T-cell (primary cell): ENCODE measurements at regions not wholly inside any gene's neighbourhood (a gene's known extent, or its start where the extent isn't known, plus 50 kb on each side); places are given as distances from the start of the nearest gene placed in this dataset.

ENCODE experiments used
- ATAC-seq, 4 experiments: fragments of 200-7000 bp in 3 of 4; fragments of 150-1000 bp in 1 of 4; cut with Tn5 transposase; replicated peaks in 1 of 4; 1 replicate in 3 of 4; 2 replicates in 1 of 4; pipeline ENCODE4 v1.10.0; 2021; ENCODE audit warnings: moderate library complexity in 3 of 4, mild to moderate bottlenecking in 2 of 4, moderate number of reproducible peaks in 1 of 4
- CTCF ChIA-PET, 2 donors: fragments of 300-600 bp; sonication (Branson Sonifier 250); formaldehyde crosslinking; loops; one replicate each; lab custom pipeline; 2022; ENCODE audit warnings: antibody characterized with exemption in 2 of 2; lab: Charles Lee
- POLR2A ChIA-PET, 2 donors: fragments of 300-600 bp; sonication (Branson Sonifier 250); formaldehyde crosslinking; loops; one replicate each; lab custom pipeline; 2022; ENCODE audit warnings: antibody characterized with exemption in 2 of 2; lab: Charles Lee
- DNase-seq, 35 experiments: peaks; one replicate each; pipeline versions ENCODE4 v3.0.0 to v3.0.0-alpha.2; 2013 to 2023
- H3K27ac ChIP-seq: one replicate; pipeline ENCODE4 v1.5.1; 2013; ENCODE audit warnings: low read length
- H3K27me3 ChIP-seq, 2 experiments: replicated peaks in 1 of 2; 1 replicate in 1 of 2; 2 replicates in 1 of 2; pipeline versions ENCODE4 v1.6.1 to v1.7.0; 2013; ENCODE audit warnings: low read length in 1 of 2, mixed read lengths in 1 of 2; ENCODE audit not compliant: control insufficient read depth in 2 of 2, insufficient read depth in 2 of 2; ENCODE audit errors: extremely low read depth in 1 of 2
- H3K36me3 ChIP-seq, 2 donors: 1 replicate in 1 of 2; 2 replicates in 1 of 2; pipeline versions ENCODE4 v1.6.1 to v1.7.0; 2013; ENCODE audit warnings: low read length in 1 of 2; ENCODE audit not compliant: control insufficient read depth in 2 of 2, insufficient read depth in 1 of 2; ENCODE audit errors: extremely low read depth in 1 of 2
- H3K4me1 ChIP-seq, 2 experiments: 1 replicate in 1 of 2; 2 replicates in 1 of 2; pipeline versions ENCODE4 v1.6.1 to v1.7.0; 2013; ENCODE audit warnings: low read length in 2 of 2, mixed read lengths in 1 of 2; ENCODE audit not compliant: insufficient read depth in 2 of 2, control insufficient read depth in 1 of 2; ENCODE audit errors: extremely low read depth in 1 of 2
- H3K4me3 ChIP-seq, 2 donors: 1 replicate in 1 of 2; 2 replicates in 1 of 2; pipeline versions ENCODE4 v1.5.1 to v1.7.0; 2013; ENCODE audit warnings: mild to moderate bottlenecking in 2 of 2, low read length in 1 of 2, moderate library complexity in 1 of 2; ENCODE audit not compliant: control insufficient read depth in 1 of 2; ENCODE audit errors: extremely low read depth in 1 of 2
- H3K9me3 ChIP-seq: 2 replicates; pipeline ENCODE4 v1.7.0; 2013
- H3K27ac Mint-ChIP-seq, 2 donors: one replicate each; pipeline ENCODE4 v1.8.0; 2020 to 2021; ENCODE audit warnings: mild to moderate bottlenecking in 2 of 2, mixed read lengths in 2 of 2
- H3K27me3 Mint-ChIP-seq, 2 donors: one replicate each; pipeline ENCODE4 v1.8.0; 2021 to 2022; ENCODE audit warnings: mixed read lengths in 2 of 2
- H3K36me3 Mint-ChIP-seq: one replicate; pipeline ENCODE4 v1.8.0; 2021; ENCODE audit warnings: mixed read lengths
- H3K4me1 Mint-ChIP-seq, 3 donors: one replicate each; pipeline ENCODE4 v1.8.0; 2020 to 2022; ENCODE audit warnings: mixed read lengths in 3 of 3, mild to moderate bottlenecking in 1 of 3
- H3K4me3 Mint-ChIP-seq, 3 donors: one replicate each; pipeline ENCODE4 v1.8.0; 2020 to 2022; ENCODE audit warnings: mild to moderate bottlenecking in 3 of 3, mixed read lengths in 3 of 3, moderate library complexity in 3 of 3
- H3K9me3 Mint-ChIP-seq, 3 donors: one replicate each; pipeline ENCODE4 v1.8.0; 2020 to 2022; ENCODE audit warnings: mixed read lengths in 3 of 3
- WGBS: methylation state at CpG from one replicate; pipeline ENCODE4 v1.1.5; 2013; ENCODE audit warnings: missing lambda C conversion rate; ENCODE audit not compliant: insufficient coverage; 5-methylcytosine and 5-hydroxymethylcytosine counted together

GRCh38 chr7:156384706-156385105 lies 255.9 kb upstream of the RNF32 start:
- Histone ChIP-seq H3K36me3 (no peaks in the 10 kb centered on the region), H3K27ac (no peak overlapping the region), H3K4me1 (no peaks in the 10 kb centered on the region), H3K27me3 (peaks cover 0 to 18% of the 10 kb centered on the region in 2 experiments), H3K9me3 (no peaks in the 10 kb centered on the region), H3K4me3 (no peak overlapping the region)
- no peak overlapping the region for H3K27ac Mint-ChIP-seq
- no peak for ATAC-seq
- ChIA-PET CTCF (no interaction called here), POLR2A (no interaction called here)
- 94% methylated on average over 14 of the region's 14 CpGs for WGBS
- H3K4me1 Mint-ChIP-seq = no peaks in the 10 kb centered on the region
- no peak for DNase-seq
- H3K4me3 Mint-ChIP-seq = no peak overlapping the region
- H3K27me3 Mint-ChIP-seq = peaks cover 1 to 3% of the 10 kb centered on the region in 2 donors
- H3K36me3 Mint-ChIP-seq = no peaks in the 10 kb centered on the region
- no peaks in the 10 kb centered on the region for H3K9me3 Mint-ChIP-seq

GRCh38 chr7:156383526-156383925 lies 257.0 kb upstream of the RNF32 start:
- no peaks in the 10 kb centered on the region for H3K36me3 Mint-ChIP-seq
- Histone ChIP-seq H3K9me3 (no peaks in the 10 kb centered on the region), H3K4me3 (no peak overlapping the region), H3K27ac (no peak overlapping the region), H3K27me3 (peaks cover 0 to 22% of the 10 kb centered on the region in 2 experiments), H3K36me3 (no peaks in the 10 kb centered on the region), H3K4me1 (no peaks in the 10 kb centered on the region)
- DNase-seq = no peak
- no peak overlapping the region for H3K4me3 Mint-ChIP-seq
- no peaks in the 10 kb centered on the region for H3K9me3 Mint-ChIP-seq
- no peaks in the 10 kb centered on the region for H3K4me1 Mint-ChIP-seq
- 100% methylated on average over 1 of the region's 4 CpGs for WGBS
- POLR2A ChIA-PET = no interaction called here
- CTCF ChIA-PET = no interaction called here
- no peak for ATAC-seq
- H3K27ac Mint-ChIP-seq = no peak overlapping the region
- peaks cover 2 to 5% of the 10 kb centered on the region in 2 donors for H3K27me3 Mint-ChIP-seq

DNA sequence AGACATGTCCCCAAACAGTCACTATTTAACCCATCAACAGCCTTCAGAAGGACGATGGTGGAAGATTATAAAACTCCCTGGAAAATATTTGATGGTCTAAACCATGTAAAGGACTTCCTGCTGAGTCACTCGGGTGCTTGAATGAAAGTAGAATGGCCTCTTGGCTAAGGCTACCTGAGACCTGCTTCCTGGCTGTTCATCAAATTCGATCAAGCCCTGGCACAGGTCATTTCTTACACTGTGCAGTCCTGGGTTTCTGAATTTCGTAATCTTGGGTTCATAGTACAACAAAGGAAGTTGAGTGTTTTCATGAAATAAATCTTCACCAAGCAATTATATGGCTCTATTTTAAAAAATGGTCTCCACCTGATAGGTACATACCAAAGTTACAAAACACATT lies 260.3 kb upstream of the RNF32 start:
- Histone ChIP-seq H3K9me3 (no peaks in the 10 kb centered on the region), H3K4me1 (no peaks in the 10 kb centered on the region), H3K27ac (no peak overlapping the region), H3K4me3 (no peak overlapping the region), H3K27me3 (peaks cover 0 to 27% of the 10 kb centered on the region in 2 experiments), H3K36me3 (no peaks in the 10 kb centered on the region)
- ATAC-seq (no peak), DNase-seq (no peak)
- H3K4me1 Mint-ChIP-seq = no peaks in the 10 kb centered on the region
- ChIA-PET POLR2A (no interaction called here), CTCF (no interaction called here)
- H3K36me3 Mint-ChIP-seq = no peaks in the 10 kb centered on the region
- H3K4me3 Mint-ChIP-seq = no peak overlapping the region
- no peak overlapping the region for H3K27ac Mint-ChIP-seq
- H3K9me3 Mint-ChIP-seq = peaks cover 0 to under 1% (median 0%) of the 10 kb centered on the region in 3 donors
- peaks cover 6 to 14% of the 10 kb centered on the region in 2 donors for H3K27me3 Mint-ChIP-seq
- 33% methylated on average over 1 of the region's 4 CpGs for WGBS

- Histone ChIP-seq H3K27me3 (peaks cover 0 to 27% of the 10 kb centered on the region in 2 experiments), H3K9me3 (no peaks in the 10 kb centered on the region), H3K4me1 (no peaks in the 10 kb centered on the region), H3K36me3 (no peaks in the 10 kb centered on the region), H3K27ac (no peak overlapping the region), H3K4me3 (no peak overlapping the region)
- ChIA-PET CTCF (no interaction called here), POLR2A (no interaction called here)
- Mint-ChIP-seq H3K36me3 (no peaks in the 10 kb centered on the region), H3K9me3 (peaks cover 0 to 4% (median 0%) of the 10 kb centered on the region in 3 donors), H3K4me1 (no peaks in the 10 kb centered on the region), H3K27ac (no peak overlapping the region), H3K27me3 (peaks cover 6 to 18% of the 10 kb centered on the region in 2 donors), H3K4me3 (no peak overlapping the region)
- no peak for ATAC-seq
- DNase-seq = no peak
- WGBS = 74% methylated on average over 8 of the region's 14 CpGs
Observed at GRCh38 chr7:156379324-156380070, 261.1 kb upstream of the RNF32 start.

DNA sequence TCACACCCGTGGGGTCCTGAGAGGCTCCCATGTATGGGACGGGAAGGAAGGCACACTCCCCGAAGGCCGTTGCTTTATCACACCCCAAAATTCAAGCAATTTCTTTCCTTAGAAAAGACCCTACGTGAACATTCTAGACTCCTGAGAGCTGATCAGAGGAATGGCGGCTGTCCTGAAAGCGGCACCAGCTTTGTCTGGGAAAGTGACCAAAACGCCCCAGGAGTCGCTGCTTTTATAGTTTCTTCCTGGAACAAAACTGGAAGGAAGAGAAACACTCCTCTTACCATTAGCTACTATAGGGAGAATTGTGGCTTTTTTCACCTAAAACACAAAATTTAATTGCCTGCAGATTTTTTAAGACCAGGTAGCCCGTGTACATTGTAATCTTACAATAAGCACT lies 261.8 kb upstream of the RNF32 start:
- Mint-ChIP-seq H3K36me3 (no peaks in the 10 kb centered on the region), H3K9me3 (peaks cover 0 to 4% (median 0%) of the 10 kb centered on the region in 3 donors), H3K4me3 (no peak overlapping the region), H3K27me3 (peaks cover 6 to 18% of the 10 kb centered on the region in 2 donors), H3K27ac (no peak overlapping the region), H3K4me1 (no peaks in the 10 kb centered on the region)
- CTCF ChIA-PET = no interaction called here
- DNase-seq (no peak), ATAC-seq (no peak)
- H3K27me3 ChIP-seq = peaks cover 0 to 31% of the 10 kb centered on the region in 2 experiments
- H3K4me3 ChIP-seq = no peak overlapping the region
- no peak overlapping the region for H3K27ac ChIP-seq
- no peaks in the 10 kb centered on the region for H3K36me3 ChIP-seq
- 66% methylated on average over 4 of the region's 10 CpGs for WGBS
- no peaks in the 10 kb centered on the region for H3K4me1 ChIP-seq
- POLR2A ChIA-PET = no interaction called here
- H3K9me3 ChIP-seq = no peaks in the 10 kb centered on the region

DNA sequence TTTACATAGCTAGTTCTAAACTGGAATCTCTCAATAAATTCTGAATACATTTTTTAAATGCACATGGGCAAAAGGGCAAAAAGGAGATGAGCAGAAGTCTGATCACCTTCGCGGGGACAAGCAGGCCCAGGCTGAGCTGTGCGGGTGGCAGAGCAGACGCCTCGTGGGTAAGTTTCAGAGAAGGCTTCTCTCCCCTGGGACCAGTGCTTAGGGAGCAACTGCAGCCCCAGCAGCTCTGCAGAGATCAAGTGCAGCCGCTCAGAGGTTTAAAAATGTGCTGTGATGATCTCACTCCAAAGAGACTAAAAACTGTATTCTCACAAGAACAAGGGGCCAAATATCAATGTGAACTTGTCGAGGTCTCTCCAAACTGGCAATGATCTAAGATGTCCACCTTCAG lies 264.3 kb upstream of the RNF32 start:
- Histone ChIP-seq H3K27ac (no peak overlapping the region), H3K9me3 (no peaks in the 10 kb centered on the region), H3K27me3 (peaks cover 0 to 23% of the 10 kb centered on the region in 2 experiments), H3K4me1 (no peaks in the 10 kb centered on the region), H3K36me3 (no peaks in the 10 kb centered on the region), H3K4me3 (no peak overlapping the region)
- no peak overlapping the region for H3K4me3 Mint-ChIP-seq
- H3K27me3 Mint-ChIP-seq = peaks cover 6 to 18% of the 10 kb centered on the region in 2 donors
- no peak overlapping the region for H3K27ac Mint-ChIP-seq
- H3K4me1 Mint-ChIP-seq = no peaks in the 10 kb centered on the region
- ChIA-PET CTCF (interaction anchor here in 1 of 2 donors (0.5 kb wide), 1 partner anchor 106 kb away, joined by 4 read pairs; no protein-coding TSS in a partner anchor), POLR2A (no interaction called here)
- no peaks in the 10 kb centered on the region for H3K36me3 Mint-ChIP-seq
- ATAC-seq = no peak
- WGBS = 89% methylated on average over 5 of the region's 7 CpGs
- DNase-seq = no peak
- H3K9me3 Mint-ChIP-seq = peaks cover 4 to 11% (median 7%) of the 10 kb centered on the region in 3 donors
